ENCODE measurements at regions not wholly inside any gene's neighbourhood (a gene's known extent, or its start where the extent isn't known, plus 50 kb on each side); places are given as distances from the start of the nearest gene placed in this dataset.

GRCh38 chr2:45332094-45332493 lies 279.0 kb downstream of the SRBD1 start (continued):
- TF ChIP-seq RAD21 (conservative IDR thresholded peaks at IDR 0.05 in 1 of 2, IDR thresholded peaks at IDR 0.05 in 1 of 2), result no peak
- TF ChIP-seq CBX8 (IDR thresholded peaks at IDR 0.05), result no peak
- TF ChIP-seq HOXB5 (CRISPR knock-in tag; IDR thresholded peaks at IDR 0.05), result no peak
- no peak for TF ChIP-seq HOXB13 (CRISPR knock-in tag; IDR thresholded peaks at IDR 0.05; ENCODE audit: low read depth)

GRCh38 chr2:45331410-45331786 lies 279.7 kb downstream of the SRBD1 start:
- H3K4me1 ChIP-seq, result peaks cover 9% of the 10 kb centered on the region
- no peaks in the 10 kb centered on the region for H3K9me3 ChIP-seq
- no peak for TF ChIP-seq RAD21 (conservative IDR thresholded peaks at IDR 0.05 in 1 of 2, IDR thresholded peaks at IDR 0.05 in 1 of 2)
- TF ChIP-seq CHD4 (IDR thresholded peaks at IDR 0.05; ENCODE audit: borderline replicate concordance), result no peak
- TF ChIP-seq RNF2 (IDR thresholded peaks at IDR 0.05; ENCODE audit: borderline replicate concordance, low read depth), result no peak
- TF ChIP-seq EHF (CRISPR knock-in tag; IDR thresholded peaks at IDR 0.05), result no peak
- TF ChIP-seq PBX3 (IDR thresholded peaks at IDR 0.05), result no peak
- TF ChIP-seq HOXB13 (CRISPR knock-in tag; IDR thresholded peaks at IDR 0.05; ENCODE audit: low read depth), result no peak
- no peak overlapping the region for H3K4me2 ChIP-seq
- DNase-seq (ENCODE audit: low read depth in 1 of 2, low spot score in 1 of 2) (no peak), ATAC-seq (no peak), FAIRE-seq (no peak)
- ChIA-PET CTCF (interaction anchor here (0.9 to 2.2 kb wide), 4 partner anchors 12 to 15 kb away, joined by 3 to 6 read pairs (median 4); no protein-coding TSS in a partner anchor), POLR2A (no interaction called here)
- WGBS (ENCODE audit: missing lambda C conversion rate), result 81% methylated on average over 7 of the region's 7 CpGs
- H3K4me3 ChIP-seq, result no peak overlapping the region
- no peak overlapping the region for H3K27ac ChIP-seq

GRCh38 chr2:45330637-45331409 lies 280.2 kb downstream of the SRBD1 start:
- no peak overlapping the region for H3K27ac ChIP-seq
- no peak for TF ChIP-seq MAX (IDR thresholded peaks at IDR 0.05)
- TF ChIP-seq ZC3H11A (IDR thresholded peaks at IDR 0.05), result no peak
- TF ChIP-seq TP53 (CRISPR knock-in tag; IDR thresholded peaks at IDR 0.05), result no peak
- TF ChIP-seq HDAC2 (IDR thresholded peaks at IDR 0.05), result no peak
- no peak for TF ChIP-seq FOSL2 (IDR thresholded peaks at IDR 0.05)
- TF ChIP-seq FOSL2 (CRISPR knock-in tag; IDR thresholded peaks at IDR 0.05), result no peak
- no peak for TF ChIP-seq CBX8 (IDR thresholded peaks at IDR 0.05)
- no peak for TF ChIP-seq HMGXB4 (CRISPR knock-in tag; IDR thresholded peaks at IDR 0.05; ENCODE audit: borderline replicate concordance)
- TF ChIP-seq HES2 (IDR thresholded peaks at IDR 0.05), result no peak
- ChIA-PET POLR2A (no interaction called here), CTCF (interaction anchor here (0.9 to 2.2 kb wide), 7 partner anchors 11 to 164 kb away, joined by 3 to 6 read pairs (median 3); no protein-coding TSS in a partner anchor)
- DNase-seq (ENCODE audit: low read depth in 1 of 2, low spot score in 1 of 2) (peak in 1 of 2 experiments; percentile 36), FAIRE-seq (no peak), ATAC-seq (peak; percentile 12 to 71; a peak in 3 of 6 replicates)
- peaks cover 9% of the 10 kb centered on the region for H3K4me1 ChIP-seq
- WGBS (ENCODE audit: missing lambda C conversion rate), result 42% methylated on average over 8 of the region's 8 CpGs
- peak overlapping the region; percentile 23; the same call in 2 of the 3 replicates for H3K4me2 ChIP-seq
- no peak overlapping the region for H3K4me3 ChIP-seq
- no peaks in the 10 kb centered on the region for H3K9me3 ChIP-seq

GRCh38 chr2:45330108-45330507 lies 281.0 kb downstream of the SRBD1 start:
- WGBS (ENCODE audit: missing lambda C conversion rate), result 91% methylated on average over 5 of the region's 5 CpGs
- DNase-seq (ENCODE audit: low read depth in 1 of 2, low spot score in 1 of 2), result no peak
- ChIA-PET CTCF (interaction anchor here (0.9 to 2.2 kb wide), 7 partner anchors 11 to 165 kb away, joined by 3 to 6 read pairs (median 3); no protein-coding TSS in a partner anchor), POLR2A (no interaction called here)
- H3K4me2 ChIP-seq, result no peak overlapping the region
- H3K4me1 ChIP-seq, result peaks cover 9% of the 10 kb centered on the region
- no peak for FAIRE-seq
- ATAC-seq, result no peak
- H3K9me3 ChIP-seq, result no peaks in the 10 kb centered on the region
- no peak overlapping the region for H3K4me3 ChIP-seq
- TF ChIP-seq E2F6 (IDR thresholded peaks at IDR 0.05; ENCODE audit: borderline replicate concordance, low read depth) (no peak), JUN (IDR thresholded peaks at IDR 0.05) (no peak), RCOR1 (IDR thresholded peaks at IDR 0.05; ENCODE audit: low read depth, low read length) (no peak), MAFK (IDR thresholded peaks at IDR 0.05; ENCODE audit: partially characterized antibody) (no peak), MAZ (IDR thresholded peaks at IDR 0.05; ENCODE audit: borderline replicate concordance, low read depth, low read length) (no peak), NR3C1 (IDR thresholded peaks at IDR 0.05) (no peak), NFE2L2 (conservative IDR thresholded peaks at IDR 0.05; ENCODE audit: low read length) (no peak), ESRRA (IDR thresholded peaks at IDR 0.05; ENCODE audit: borderline replicate concordance, low read length) (no peak), USF2 (IDR thresholded peaks at IDR 0.05) (no peak)
- H3K27ac ChIP-seq, result no peak overlapping the region

Measured in A549 (cell line).